T-helper 1 cell (primary cell): ENCODE measurements at regions not wholly inside any gene's neighbourhood (a gene's known extent, or its start where the extent isn't known, plus 50 kb on each side); places are given as distances from the start of the nearest gene placed in this dataset.

Source experiments
- DNase-seq, 5 donors: peaks; one replicate each; pipeline ENCODE4 v3.0.0-alpha.2; 2012 to 2020

DNA sequence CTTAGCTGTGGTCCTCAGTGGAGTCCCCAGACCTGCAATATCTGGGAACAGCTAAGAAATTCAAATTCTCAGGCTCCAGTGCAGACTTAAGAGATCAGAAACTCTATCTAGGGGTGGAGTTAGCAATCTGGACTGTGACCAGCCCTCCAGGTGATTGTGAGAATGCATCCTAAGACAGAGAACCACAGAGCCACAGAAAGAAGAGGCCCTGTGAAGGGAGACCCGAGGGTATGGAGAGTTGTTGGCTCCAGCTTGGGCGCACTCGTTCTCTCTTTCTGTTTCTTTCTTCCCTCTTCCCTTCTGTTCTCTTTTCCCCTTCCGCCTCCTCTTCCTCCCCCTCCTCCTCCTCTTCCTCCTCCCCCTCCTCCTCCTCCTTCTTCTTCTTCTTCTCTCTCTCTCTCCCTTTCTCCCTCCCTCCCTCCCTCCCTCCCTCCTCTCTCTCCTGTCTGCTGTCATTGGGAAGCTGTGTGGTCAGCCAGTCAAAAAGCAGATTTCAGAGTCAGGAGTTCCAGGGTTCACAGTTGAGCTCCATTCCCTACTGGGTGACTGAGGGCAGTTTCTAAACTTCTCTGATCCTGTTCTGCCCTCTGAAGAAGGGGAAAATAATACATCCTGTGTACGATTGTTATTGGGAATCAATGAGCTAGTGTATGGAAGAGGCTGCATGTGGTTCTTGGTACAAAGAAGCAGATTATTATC lies 62.1 kb upstream of the STEAP1B start:
- DNase-seq: no peak

DNA sequence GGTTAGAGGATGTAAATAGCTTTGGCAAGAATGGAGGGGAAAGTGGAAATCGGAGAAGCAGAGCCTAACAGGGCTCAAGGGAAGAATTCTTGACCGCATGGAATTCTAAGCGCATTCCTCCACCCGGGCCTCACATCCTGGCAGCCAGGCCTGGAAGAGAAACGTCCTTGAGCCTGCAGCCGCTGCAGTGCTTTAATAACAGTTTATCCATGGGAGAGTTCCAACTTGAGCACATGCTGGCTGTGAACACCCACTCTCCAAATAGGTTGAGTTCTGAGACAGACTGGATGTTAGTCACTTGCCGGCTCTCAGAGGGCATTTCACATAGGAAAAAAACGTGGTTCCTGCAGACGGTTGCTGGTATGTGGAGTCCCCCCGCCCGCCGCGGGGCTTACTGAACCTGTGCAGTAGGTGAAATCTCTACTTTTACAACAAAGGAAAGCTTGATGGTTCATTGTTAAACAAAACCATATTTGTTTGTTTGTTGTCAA lies 61.4 kb upstream of the STEAP1B start:
- no peak for DNase-seq

DNA sequence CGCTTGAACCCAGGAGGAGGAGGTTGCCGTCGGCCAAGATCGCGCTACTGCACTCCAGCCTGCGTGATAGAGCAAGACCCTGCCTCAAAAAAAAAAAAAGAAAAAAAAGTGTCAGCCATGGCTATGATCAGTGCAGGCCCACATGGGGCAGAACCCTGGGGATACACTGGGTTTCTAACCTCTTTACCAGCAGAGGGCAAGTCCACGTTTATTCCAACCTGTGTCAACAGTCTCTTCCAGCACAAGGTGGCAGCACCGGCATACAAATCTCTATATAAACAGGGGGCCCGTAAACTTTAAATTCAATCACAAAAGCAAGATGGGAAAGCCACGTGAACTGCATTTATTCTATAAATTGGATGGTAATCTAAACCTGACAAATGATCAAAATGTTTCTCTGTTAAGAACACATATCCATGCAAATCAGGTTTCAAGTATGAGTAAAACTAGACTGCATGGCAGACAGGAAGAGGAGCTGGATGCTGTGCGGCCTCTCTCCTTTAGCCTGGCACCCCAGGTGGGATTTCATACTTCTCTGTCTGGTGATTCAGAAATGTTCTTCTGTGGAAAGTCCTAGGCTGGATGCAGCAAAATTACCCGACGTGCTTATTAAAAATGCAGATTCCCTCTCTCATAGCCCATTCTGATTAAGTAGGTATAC lies 60.0 kb upstream of the STEAP1B start:
- DNase-seq: peak in 4 of 5 donors; percentile 37 to 71 (median 52)

DNA sequence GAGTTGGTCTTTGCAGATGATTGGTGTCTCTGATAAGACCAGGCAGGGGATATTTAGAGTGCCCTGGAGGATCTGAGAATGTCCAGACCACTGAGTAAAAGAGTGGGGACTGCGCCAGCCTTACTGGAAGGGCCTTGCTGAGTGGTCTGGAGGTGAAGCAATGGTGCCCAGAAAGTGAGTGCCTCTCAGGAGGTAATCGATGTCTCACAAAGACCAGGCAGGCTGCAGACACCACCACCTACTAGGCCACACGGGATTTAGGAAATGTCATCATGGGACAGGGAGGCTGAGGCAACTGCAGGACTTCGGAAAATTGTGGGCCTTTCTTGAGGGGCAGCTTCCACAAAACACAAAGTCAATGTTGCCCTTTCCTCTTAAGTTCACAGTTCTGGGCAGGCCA lies 57.2 kb upstream of the STEAP1B start:
- DNase-seq: no peak

DNA sequence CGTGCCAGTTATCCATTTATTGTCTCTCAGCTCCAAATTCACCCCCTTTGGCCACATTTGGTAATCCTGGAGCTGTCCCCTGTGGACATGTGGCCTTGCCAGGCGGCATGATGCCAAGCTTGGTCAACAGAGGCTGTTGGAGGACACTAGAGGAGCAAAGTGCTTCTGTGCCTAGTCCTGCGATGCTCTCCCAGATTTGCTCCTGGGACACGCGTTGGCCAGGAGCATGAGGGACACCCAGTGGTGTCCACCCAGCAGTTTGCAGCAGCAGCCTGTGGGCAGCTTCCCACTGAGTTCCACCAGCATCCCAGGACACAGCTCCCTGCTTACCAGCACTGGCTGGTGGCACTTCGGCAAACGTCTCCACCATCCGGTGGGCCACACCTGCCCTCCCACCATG lies 55.5 kb upstream of the STEAP1B start:
- DNase-seq: no peak

GRCh38 chr7:22554184-22554583 lies 54.2 kb upstream of the STEAP1B start:
- DNase-seq: no peak

GRCh38 chr7:22551768-22552513 lies 52.0 kb upstream of the STEAP1B start:
- DNase-seq: no peak

GRCh38 chr7:22550514-22551030 lies 50.6 kb upstream of the STEAP1B start:
- no peak for DNase-seq

GRCh38 chr7:22549667-22550513 lies 49.9 kb upstream of the STEAP1B start:
- peak in 1 of 5 donors; percentile 28 for DNase-seq
